ENCODE measurements at regions not wholly inside any gene's neighbourhood (a gene's known extent, or its start where the extent isn't known, plus 50 kb on each side); places are given as distances from the start of the nearest gene placed in this dataset.

GRCh38 chrX:94302446-94302845 lies 628.4 kb downstream of the FAM133A start:
- TF ChIP-seq CREB1 (IDR thresholded peaks at IDR 0.05; ENCODE audit: low read depth) (no peak), EGR1 (IDR thresholded peaks at IDR 0.05) (no peak), NFIC (IDR thresholded peaks at IDR 0.05) (no peak)
